Activated naive CD4-positive, alpha-beta T cell treated with anti-CD3 and anti-CD28 coated beads for 36 hours (primary cell): ENCODE measurements at regions not wholly inside any gene's neighbourhood (a gene's known extent, or its start where the extent isn't known, plus 50 kb on each side); places are given as distances from the start of the nearest gene placed in this dataset.

Source experiments
- CTCF ChIA-PET: fragments of 350-600 bp; sonication (Branson Sonifier 250); formaldehyde crosslinking; loops from one replicate; lab custom pipeline; 2021; ENCODE audit warnings: antibody characterized with exemption; lab: Charles Lee
- DNase-seq: peaks from one replicate; pipeline ENCODE4 v3.0.0-alpha.2; 2020
- H3K27ac Mint-ChIP-seq: one replicate; pipeline ENCODE4 v1.8.0; 2021; ENCODE audit warnings: mild to moderate bottlenecking, mixed read lengths
- H3K27me3 Mint-ChIP-seq: one replicate; pipeline ENCODE4 v1.8.0; 2021; ENCODE audit warnings: low read depth, mixed read lengths
- H3K36me3 Mint-ChIP-seq: one replicate; pipeline ENCODE4 v1.8.0; 2021; ENCODE audit warnings: low read depth, mixed read lengths
- H3K4me1 Mint-ChIP-seq: one replicate; pipeline ENCODE4 v1.8.0; 2021; ENCODE audit warnings: low read depth, mixed read lengths
- H3K4me3 Mint-ChIP-seq: one replicate; pipeline ENCODE4 v1.8.0; 2021; ENCODE audit warnings: mild to moderate bottlenecking, moderate library complexity, mixed read lengths
- H3K9me3 Mint-ChIP-seq: one replicate; pipeline ENCODE4 v1.8.0; 2021; ENCODE audit warnings: mixed read lengths
- intact Hi-C: fragments of 100-400 bp; cut with micrococcal nuclease; formaldehyde crosslinking; loops from one replicate; pipeline ENCODE4 v1.15.1; 2023

- DNase-seq = no peak
- Mint-ChIP-seq H3K36me3 (no peaks in the 10 kb centered on the region), H3K27ac (no peak overlapping the region), H3K4me1 (peaks cover 9% of the 10 kb centered on the region), H3K4me3 (no peak overlapping the region), H3K27me3 (no peaks in the 10 kb centered on the region), H3K9me3 (no peaks in the 10 kb centered on the region)
- CTCF ChIA-PET = interaction anchor here (0.9 kb wide), 1 partner anchor 12 kb away, joined by 5 read pairs; no protein-coding TSS in a partner anchor
- intact Hi-C loops = no loop called here
These were observed 111.0 kb upstream of the PTPN13 start for GRCh38 chr4:86483173-86483490.

GRCh38 chr4:86483773-86484172, 110.3 kb upstream of the PTPN13 start:
- no peak overlapping the region for H3K4me3 Mint-ChIP-seq
- DNase-seq = no peak
- H3K36me3 Mint-ChIP-seq = no peaks in the 10 kb centered on the region
- no peaks in the 10 kb centered on the region for H3K27me3 Mint-ChIP-seq
- intact Hi-C loops = no loop called here
- no peak overlapping the region for H3K27ac Mint-ChIP-seq
- H3K4me1 Mint-ChIP-seq = peaks cover 9% of the 10 kb centered on the region
- H3K9me3 Mint-ChIP-seq = no peaks in the 10 kb centered on the region
- CTCF ChIA-PET = no interaction called here

GRCh38 chr4:86484241-86484640, 109.9 kb upstream of the PTPN13 start:
- no peak for DNase-seq
- H3K9me3 Mint-ChIP-seq = no peaks in the 10 kb centered on the region
- CTCF ChIA-PET = no interaction called here
- no peaks in the 10 kb centered on the region for H3K36me3 Mint-ChIP-seq
- no peak overlapping the region for H3K27ac Mint-ChIP-seq
- peaks cover 9% of the 10 kb centered on the region for H3K4me1 Mint-ChIP-seq
- no peaks in the 10 kb centered on the region for H3K27me3 Mint-ChIP-seq
- no peak overlapping the region for H3K4me3 Mint-ChIP-seq
- intact Hi-C loops = no loop called here

- CTCF ChIA-PET = interaction anchor here (0.6 to 5.8 kb wide), 3 partner anchors 9 to 196 kb away, joined by 3 to 36 read pairs (median 4); no protein-coding TSS in a partner anchor
- H3K4me1 Mint-ChIP-seq = peaks cover 3% of the 10 kb centered on the region
- H3K9me3 Mint-ChIP-seq = no peaks in the 10 kb centered on the region
- H3K27me3 Mint-ChIP-seq = no peaks in the 10 kb centered on the region
- no peak overlapping the region for H3K27ac Mint-ChIP-seq
- H3K4me3 Mint-ChIP-seq = no peak overlapping the region
- no peak for DNase-seq
- no peaks in the 10 kb centered on the region for H3K36me3 Mint-ChIP-seq
- intact Hi-C loops = no loop called here
These were observed 106.3 kb upstream of the PTPN13 start for GRCh38 chr4:86487738-86488348.

GRCh38 chr4:86493460-86493859, 100.7 kb upstream of the PTPN13 start:
- CTCF ChIA-PET = interaction anchor here (0.6 to 0.7 kb wide), 2 partner anchors 19 to 908 kb away, joined by 3 read pairs; no protein-coding TSS in a partner anchor
- Mint-ChIP-seq H3K36me3 (no peaks in the 10 kb centered on the region), H3K27ac (no peak overlapping the region), H3K27me3 (no peaks in the 10 kb centered on the region), H3K9me3 (no peaks in the 10 kb centered on the region), H3K4me1 (no peaks in the 10 kb centered on the region), H3K4me3 (no peak overlapping the region)
- intact Hi-C loops = loop anchor here (10.0 kb wide), 1 partner anchor 1351 kb away; no protein-coding TSS in a partner anchor
- no peak for DNase-seq

- CTCF ChIA-PET = interaction anchor here (0.6 to 8.0 kb wide), 21 partner anchors 9 to 895 kb away, joined by 3 to 56 read pairs (median 4); partner anchors contain the start of genes C4orf36 and HSD17B11
- DNase-seq = peak; percentile 44
- H3K27ac Mint-ChIP-seq = no peak overlapping the region
- intact Hi-C loops = loop anchor here (5.0 to 10.0 kb wide), 4 partner anchors 101 to 1348 kb away; no protein-coding TSS in a partner anchor
- H3K4me1 Mint-ChIP-seq = no peaks in the 10 kb centered on the region
- H3K9me3 Mint-ChIP-seq = no peaks in the 10 kb centered on the region
- H3K4me3 Mint-ChIP-seq = no peak overlapping the region
- no peaks in the 10 kb centered on the region for H3K36me3 Mint-ChIP-seq
- no peaks in the 10 kb centered on the region for H3K27me3 Mint-ChIP-seq
These were observed 97.7 kb upstream of the PTPN13 start for GRCh38 chr4:86496094-86497080.

- Mint-ChIP-seq H3K9me3 (no peaks in the 10 kb centered on the region), H3K27ac (no peak overlapping the region), H3K36me3 (no peaks in the 10 kb centered on the region), H3K4me3 (no peak overlapping the region), H3K27me3 (peaks cover 1% of the 10 kb centered on the region), H3K4me1 (no peaks in the 10 kb centered on the region)
- CTCF ChIA-PET = interaction anchor here (0.8 to 8.0 kb wide), 7 partner anchors 9 to 601 kb away, joined by 3 to 56 read pairs (median 4); partner anchors contain the start of gene C4orf36
- no peak for DNase-seq
- intact Hi-C loops = loop anchor here (5.0 to 10.0 kb wide), 4 partner anchors 100 to 1348 kb away; no protein-coding TSS in a partner anchor
These were observed 97.0 kb upstream of the PTPN13 start for GRCh38 chr4:86497131-86497530.

- CTCF ChIA-PET = interaction anchor here (0.5 to 8.0 kb wide), 26 partner anchors 9 to 967 kb away, joined by 3 to 56 read pairs (median 4); partner anchors contain the start of genes C4orf36 and PTPN13
- Mint-ChIP-seq H3K27ac (no peak overlapping the region), H3K9me3 (no peaks in the 10 kb centered on the region), H3K36me3 (no peaks in the 10 kb centered on the region), H3K4me1 (no peaks in the 10 kb centered on the region), H3K4me3 (no peak overlapping the region), H3K27me3 (peaks cover 6% of the 10 kb centered on the region)
- intact Hi-C loops = loop anchor here (1.0 to 10.0 kb wide), 6 partner anchors 99 to 1347 kb away; no protein-coding TSS in a partner anchor
- DNase-seq = no peak
These were observed 95.9 kb upstream of the PTPN13 start for GRCh38 chr4:86497980-86498862.

- intact Hi-C loops = loop anchor here (1.0 to 10.0 kb wide), 6 partner anchors 98 to 1346 kb away; no protein-coding TSS in a partner anchor
- CTCF ChIA-PET = interaction anchor here (0.6 to 8.0 kb wide), 25 partner anchors 8 to 966 kb away, joined by 3 to 56 read pairs (median 4); partner anchors contain the start of genes C4orf36 and PTPN13
- peaks cover 6% of the 10 kb centered on the region for H3K27me3 Mint-ChIP-seq
- no peak overlapping the region for H3K4me3 Mint-ChIP-seq
- no peaks in the 10 kb centered on the region for H3K36me3 Mint-ChIP-seq
- no peak overlapping the region for H3K27ac Mint-ChIP-seq
- H3K9me3 Mint-ChIP-seq = no peaks in the 10 kb centered on the region
- DNase-seq = no peak
- no peaks in the 10 kb centered on the region for H3K4me1 Mint-ChIP-seq
These were observed 95.3 kb upstream of the PTPN13 start for GRCh38 chr4:86498863-86499166.

GRCh38 chr4:86500527-86500926, 93.6 kb upstream of the PTPN13 start:
- Mint-ChIP-seq H3K4me1 (no peaks in the 10 kb centered on the region), H3K4me3 (no peak overlapping the region), H3K36me3 (no peaks in the 10 kb centered on the region), H3K9me3 (no peaks in the 10 kb centered on the region), H3K27me3 (peaks cover 11% of the 10 kb centered on the region), H3K27ac (no peak overlapping the region)
- CTCF ChIA-PET = interaction anchor here (1.0 to 8.0 kb wide), 5 partner anchors 11 to 393 kb away, joined by 3 to 56 read pairs (median 5); partner anchors contain the start of gene C4orf36
- intact Hi-C loops = no loop called here
- DNase-seq = no peak

- intact Hi-C loops = no loop called here
- CTCF ChIA-PET = interaction anchor here (8.0 kb wide), 1 partner anchor 391 kb away, joined by 56 read pairs; the partner anchor contains the start of gene C4orf36
- H3K27ac Mint-ChIP-seq = no peak overlapping the region
- peaks cover 14% of the 10 kb centered on the region for H3K27me3 Mint-ChIP-seq
- DNase-seq = no peak
- H3K4me3 Mint-ChIP-seq = no peak overlapping the region
- no peaks in the 10 kb centered on the region for H3K9me3 Mint-ChIP-seq
- no peaks in the 10 kb centered on the region for H3K36me3 Mint-ChIP-seq
- H3K4me1 Mint-ChIP-seq = no peaks in the 10 kb centered on the region
These were observed 92.0 kb upstream of the PTPN13 start for GRCh38 chr4:86502081-86502480.
